UCSD-AML1 (cell line): ENCODE measurements at regions not wholly inside any gene's neighbourhood (a gene's known extent, or its start where the extent isn't known, plus 50 kb on each side); places are given as distances from the start of the nearest gene placed in this dataset.

Experiments
- DNase-seq: peaks from one replicate; lab custom pipeline; 2025; ENCODE audit not compliant: unreplicated experiment; lab: John Stamatoyannopoulos, UW

DNA sequence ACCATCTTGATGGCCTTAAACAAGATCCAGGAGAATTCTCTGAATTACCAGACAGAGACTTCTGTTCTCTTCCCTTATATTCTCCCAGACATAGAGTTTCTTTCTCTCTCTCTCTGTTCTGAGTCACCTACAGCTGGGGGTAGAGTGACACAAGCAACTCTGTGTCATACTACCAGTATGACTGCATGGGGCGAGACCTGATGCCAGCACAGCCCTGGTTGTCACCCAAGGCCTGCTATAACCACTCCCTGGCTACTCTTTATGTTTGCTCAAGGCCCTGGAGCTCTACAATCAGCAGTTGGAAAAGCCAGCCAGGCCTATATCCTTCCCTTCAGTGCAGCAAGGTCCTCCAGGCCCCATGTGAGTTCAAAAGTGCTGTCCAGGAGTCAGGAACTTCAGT is 114.2 kb upstream of the TENT5D start:
- DNase-seq, result no peak

DNA sequence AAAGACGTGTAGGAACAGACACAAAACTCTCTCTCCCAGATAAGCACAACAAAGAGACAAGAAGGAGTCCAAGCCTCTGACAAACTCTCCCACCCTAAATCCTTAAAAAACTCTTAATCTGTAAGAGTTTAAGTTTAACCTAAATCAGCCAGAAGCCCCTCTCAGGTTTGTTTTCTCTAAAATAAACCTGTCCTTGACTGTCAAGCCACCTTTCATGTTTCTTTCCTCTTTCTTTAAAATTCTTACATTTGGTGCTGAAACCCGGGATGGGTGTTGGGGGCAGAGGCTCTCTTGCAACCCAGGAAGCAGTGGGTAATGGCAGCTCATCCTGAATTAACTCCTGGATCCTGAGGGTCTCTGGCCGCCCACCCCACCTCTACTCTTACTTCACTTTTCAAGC is 107.8 kb upstream of the TENT5D start:
- DNase-seq, result no peak

DNA sequence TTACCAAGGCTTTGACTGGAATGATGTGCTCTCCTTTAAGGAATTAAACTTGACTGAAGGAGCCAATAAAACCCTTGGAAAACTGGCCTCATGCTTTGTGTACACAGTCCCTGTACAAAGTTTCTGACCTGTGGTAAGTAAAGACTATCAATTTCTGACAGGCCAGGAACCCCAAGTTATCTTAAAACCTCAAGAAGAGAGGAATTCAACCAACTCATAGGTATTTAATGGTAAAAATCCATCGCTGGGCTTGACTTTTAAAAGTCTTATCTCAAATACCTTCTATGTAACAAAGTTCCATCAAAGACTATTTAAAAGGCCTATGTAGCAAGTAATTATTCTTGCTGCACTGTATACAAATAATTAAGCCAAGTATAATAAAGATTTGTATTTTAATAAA is 103.7 kb upstream of the TENT5D start:
- no peak for DNase-seq

DNA sequence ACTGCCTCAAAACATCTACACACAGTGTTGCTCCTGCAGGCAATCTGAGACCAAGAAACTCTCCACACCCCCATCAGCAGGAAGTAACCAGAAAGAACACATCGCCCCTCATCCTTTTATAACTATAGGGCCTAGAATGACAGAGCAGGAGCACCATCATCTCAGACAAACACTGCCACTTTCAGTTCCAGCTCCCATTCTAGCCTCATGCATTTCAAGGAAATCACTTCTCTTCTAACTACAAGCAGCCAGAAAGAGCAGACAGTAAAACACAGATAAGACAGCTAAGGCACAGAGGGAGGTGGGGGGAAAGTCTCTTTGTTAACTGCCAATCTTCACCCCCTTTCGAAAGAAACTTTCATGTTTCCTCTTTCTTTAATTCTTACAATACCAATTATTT is 102.6 kb upstream of the TENT5D start:
- DNase-seq, result no peak

DNA sequence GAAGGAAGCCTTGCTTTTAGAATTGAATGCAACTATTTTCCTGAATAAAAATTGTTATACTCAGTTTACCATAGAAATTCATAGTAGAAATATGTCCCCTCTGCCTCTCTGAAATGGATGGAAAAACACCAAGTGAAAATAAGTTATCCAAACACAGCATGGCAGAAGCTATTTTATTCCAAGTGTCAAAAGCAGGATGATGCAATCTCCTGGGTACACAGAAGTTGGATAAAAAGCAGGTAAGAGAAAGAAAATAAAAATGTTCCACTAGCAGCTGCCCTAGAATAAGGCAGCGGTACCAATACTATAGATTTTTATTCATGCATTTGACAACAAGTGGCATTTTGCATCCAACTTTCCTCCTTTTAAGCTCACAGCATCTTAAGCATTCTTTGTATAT is 89.0 kb upstream of the TENT5D start:
- DNase-seq, result no peak

DNA sequence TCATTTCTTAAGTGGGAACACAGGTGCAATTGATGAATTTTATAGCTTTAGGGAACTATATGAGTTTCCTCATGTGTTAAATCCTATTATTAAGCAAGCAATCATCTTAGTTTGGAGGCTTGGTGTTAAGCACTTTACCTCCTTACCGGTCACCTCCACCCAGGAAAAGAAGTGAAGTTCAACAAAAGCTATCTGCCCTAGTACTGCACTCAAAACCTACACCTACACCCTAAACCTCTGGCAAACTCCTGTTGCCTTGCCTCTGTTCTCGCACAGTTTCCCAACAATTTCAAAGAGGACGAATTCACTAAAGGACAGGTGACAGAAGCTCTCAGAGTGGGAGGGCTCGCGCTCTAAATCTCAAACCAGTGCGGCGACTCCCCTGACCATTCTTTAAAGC is 85.7 kb upstream of the TENT5D start:
- no peak for DNase-seq

DNA sequence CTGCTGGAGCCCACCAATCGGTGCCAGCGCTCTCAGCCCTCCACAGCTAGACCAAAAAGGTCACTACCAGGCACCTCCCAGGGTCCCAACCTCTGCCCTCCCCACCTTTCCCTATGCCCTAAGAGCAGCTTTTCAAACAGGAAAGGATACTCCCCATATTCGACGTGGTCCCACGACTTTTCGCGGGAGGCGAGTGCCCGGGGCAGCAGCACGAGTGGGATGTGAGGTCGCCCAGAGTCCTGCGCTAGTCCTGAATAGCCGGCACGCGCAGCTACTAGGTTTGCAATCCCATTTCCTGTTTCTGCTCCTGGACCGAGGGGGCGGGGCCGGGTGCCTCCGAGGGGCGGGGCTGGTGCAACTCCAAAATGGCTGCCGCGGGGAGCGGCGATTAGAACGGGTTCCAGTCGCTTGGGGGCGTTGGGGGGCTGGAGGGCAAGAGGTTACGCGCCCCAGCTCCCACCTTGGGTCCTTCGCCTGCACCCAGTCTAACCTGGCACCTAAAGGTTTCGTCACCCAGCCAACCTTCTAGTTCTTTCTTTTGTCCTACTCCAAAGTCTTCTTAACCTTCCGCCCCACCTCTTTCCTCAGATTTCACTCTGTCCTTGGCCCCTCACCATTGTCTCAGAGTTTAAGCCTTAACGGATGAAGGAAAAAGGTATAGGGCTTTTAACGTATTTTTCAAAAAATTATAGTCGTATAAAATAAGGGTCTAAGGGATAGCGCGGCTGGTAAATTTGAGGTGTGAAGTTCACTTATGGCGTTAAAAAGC is 85.0 kb upstream of the TENT5D start:
- DNase-seq, result no peak

DNA sequence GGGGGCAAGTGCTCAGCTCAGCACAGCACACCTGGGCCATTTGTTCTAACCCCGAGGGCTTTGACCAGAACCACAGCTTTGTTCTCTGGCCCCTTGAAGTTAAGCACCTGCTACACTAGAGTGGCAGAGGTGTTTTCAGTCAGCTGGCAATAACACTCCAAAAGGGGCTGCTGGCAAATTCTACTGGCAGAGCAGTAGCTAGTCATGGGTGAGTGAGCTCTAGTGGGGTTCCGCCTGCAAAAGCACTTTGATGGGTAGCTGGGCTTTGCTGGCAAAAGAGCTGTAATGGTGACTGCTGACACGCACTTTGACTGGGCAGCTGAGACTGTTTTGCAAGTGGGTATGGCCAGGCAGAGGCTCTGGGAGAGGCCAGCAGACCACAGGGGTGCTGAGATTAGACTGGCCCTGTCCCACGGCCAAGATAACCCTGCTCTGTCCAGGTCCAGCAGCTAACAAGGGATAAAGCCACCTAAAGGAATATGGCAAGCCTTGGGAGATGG is 65.2 kb upstream of the TENT5D start:
- DNase-seq, result no peak
